ENCODE measurements at regions not wholly inside any gene's neighbourhood (a gene's known extent, or its start where the extent isn't known, plus 50 kb on each side); places are given as distances from the start of the nearest gene placed in this dataset.

GRCh38 chr11:133708547-133709051, 136.7 kb downstream of the SPATA19 start:
- Mint-ChIP-seq H3K4me1 (peaks cover 10 to 16% of the 10 kb centered on the region in 2 experiments), H3K27me3 (ENCODE audit: low read depth) (peaks cover 15% of the 10 kb centered on the region), H3K9me3 (no peaks in the 10 kb centered on the region), H3K4me3 (no peak overlapping the region), H3K36me3 (ENCODE audit: insufficient read depth in 1 of 3, low read depth in 3 of 3) (no peaks in the 10 kb centered on the region; a peak in 2 of 7 replicates), H3K27ac (no peak overlapping the region)
- Histone ChIP-seq H3K79me2 (ENCODE audit: insufficient read depth, low read length) (no peaks in the 10 kb centered on the region), H3K9me3 (ENCODE audit: control insufficient read depth, low read depth, low read length) (no peaks in the 10 kb centered on the region), H3K9ac (ENCODE audit: extremely low read depth, insufficient read length, low read length) (no peak overlapping the region), H4K20me1 (ENCODE audit: control insufficient read depth, insufficient read depth, insufficient read length) (no peaks in the 10 kb centered on the region), H2AFZ (ENCODE audit: low read length) (no peak overlapping the region), H2BK5ac (ENCODE audit: insufficient read length, low read length) (no peak overlapping the region), H3T11ph (ENCODE audit: low read length) (no peak overlapping the region), H4K5ac (ENCODE audit: insufficient read length, low read depth, low read length) (no peak overlapping the region), H4K91ac (ENCODE audit: insufficient read length, low read depth, low read length) (no peak overlapping the region), H3K23me2 (ENCODE audit: insufficient read length, low read depth, low read length, poor library complexity, severe bottlenecking) (no peaks in the 10 kb centered on the region), H3K18ac (ENCODE audit: insufficient read length, low read depth, low read length) (no peak overlapping the region), H3K27ac (ENCODE audit: insufficient read length, low read depth, low read length) (no peak overlapping the region), H3K27me3 (ENCODE audit: insufficient read depth, low read length) (peaks cover 3% of the 10 kb centered on the region; the same call in 1 of the 2 replicates), H2BK15ac (ENCODE audit: low read depth, low read length) (no peak overlapping the region), H2BK20ac (ENCODE audit: low read depth, low read length, poor library complexity, severe bottlenecking) (no peak overlapping the region), H3K14ac (ENCODE audit: insufficient read depth, low read length) (no peak overlapping the region), H3K4ac (ENCODE audit: low read depth, low read length) (no peak overlapping the region), H3K4me2 (ENCODE audit: insufficient read depth, insufficient read length, low read length) (no peak overlapping the region), H4K8ac (replicated peaks; ENCODE audit: insufficient read length, low read depth, low read length) (no peak overlapping the region), H3K79me1 (ENCODE audit: insufficient read depth, low read depth, low read length, poor library complexity, severe bottlenecking) (no peaks in the 10 kb centered on the region), H3K56ac (ENCODE audit: insufficient read length, low read depth, low read length) (no peak overlapping the region), H2BK120ac (ENCODE audit: low read depth, low read length, poor library complexity, severe bottlenecking) (no peak overlapping the region), H3K23ac (ENCODE audit: insufficient read length, low read depth, low read length) (no peak overlapping the region), H2BK12ac (ENCODE audit: insufficient read length, low read depth, low read length) (no peak overlapping the region), H3K4me1 (ENCODE audit: insufficient read depth, low read length) (peaks cover 15% of the 10 kb centered on the region; the same call in 1 of the 2 replicates), H2AK5ac (ENCODE audit: insufficient read length, low read length) (no peak overlapping the region)
- TF ChIP-seq CTCF (conservative IDR thresholded peaks at IDR 0.05): no peak
- no CpG with 5 or more reads among the region's 5 CpGs for WGBS (ENCODE audit: extremely low coverage, insufficient read length, low lambda C conversion rate)
- DNase-seq: no peak

All from H9 (cell line).